ENCODE measurements at regions not wholly inside any gene's neighbourhood (a gene's known extent, or its start where the extent isn't known, plus 50 kb on each side); places are given as distances from the start of the nearest gene placed in this dataset.
"Not testable (repeated sequence)": the region's sequence is repeated elsewhere in the genome, so short reads cannot be mapped to it uniquely, and the experiment has no call there.

DNA sequence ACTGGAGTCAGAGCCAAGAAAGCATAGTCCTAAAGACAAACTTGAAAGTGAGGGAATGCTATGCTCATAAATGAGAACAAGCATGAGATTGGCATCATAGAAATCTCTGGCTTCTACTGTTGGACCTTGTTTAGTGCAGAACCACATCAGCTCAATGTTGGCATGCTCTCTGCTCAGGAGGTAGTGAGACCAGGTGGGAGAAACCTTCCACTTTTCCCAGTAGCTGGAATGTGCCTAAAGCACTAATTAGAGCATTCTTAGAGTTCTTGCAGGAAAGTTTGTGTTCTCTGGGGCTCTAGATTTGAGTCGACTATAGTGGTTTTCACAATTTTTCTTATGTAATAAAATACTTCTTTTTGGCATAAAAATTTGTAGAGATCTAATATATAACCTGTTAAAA is 159.7 kb upstream of the PRICKLE1 start:
- DNase-seq = no peak

DNA sequence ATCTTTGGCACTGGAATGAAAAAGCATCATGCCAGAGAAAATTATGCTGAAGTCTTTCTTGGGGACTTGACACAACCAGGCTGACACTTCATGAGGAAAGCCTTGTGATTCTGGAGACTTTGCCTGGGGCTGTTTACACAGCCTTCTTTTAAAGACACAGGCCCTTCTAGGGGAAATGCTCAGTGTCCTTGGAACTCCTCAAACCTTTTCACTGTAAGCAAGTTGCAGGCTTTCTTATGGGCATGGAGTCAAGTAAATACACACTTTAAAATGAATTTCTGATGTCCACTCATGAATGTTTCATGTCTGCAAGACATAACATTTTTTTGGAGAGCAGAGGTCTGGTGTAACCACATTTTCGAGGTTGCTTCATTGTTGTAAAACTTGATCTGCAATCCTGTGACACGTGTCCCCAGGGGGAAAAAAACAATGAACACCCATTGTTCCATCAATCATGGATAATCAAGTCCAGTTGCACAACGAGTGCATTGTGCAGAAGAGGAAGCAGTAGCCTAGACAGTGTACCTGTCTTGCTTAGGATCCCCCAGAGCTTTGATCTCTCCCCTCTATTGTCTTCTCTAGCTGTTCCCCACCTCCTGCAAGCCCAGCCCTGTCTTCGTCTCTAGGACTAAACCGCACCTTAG is 155.1 kb upstream of the PRICKLE1 start:
- no peak for DNase-seq

- DNase-seq = no peak
Observed at GRCh38 chr12:42742716-42743115, 153.2 kb upstream of the PRICKLE1 start.

DNA sequence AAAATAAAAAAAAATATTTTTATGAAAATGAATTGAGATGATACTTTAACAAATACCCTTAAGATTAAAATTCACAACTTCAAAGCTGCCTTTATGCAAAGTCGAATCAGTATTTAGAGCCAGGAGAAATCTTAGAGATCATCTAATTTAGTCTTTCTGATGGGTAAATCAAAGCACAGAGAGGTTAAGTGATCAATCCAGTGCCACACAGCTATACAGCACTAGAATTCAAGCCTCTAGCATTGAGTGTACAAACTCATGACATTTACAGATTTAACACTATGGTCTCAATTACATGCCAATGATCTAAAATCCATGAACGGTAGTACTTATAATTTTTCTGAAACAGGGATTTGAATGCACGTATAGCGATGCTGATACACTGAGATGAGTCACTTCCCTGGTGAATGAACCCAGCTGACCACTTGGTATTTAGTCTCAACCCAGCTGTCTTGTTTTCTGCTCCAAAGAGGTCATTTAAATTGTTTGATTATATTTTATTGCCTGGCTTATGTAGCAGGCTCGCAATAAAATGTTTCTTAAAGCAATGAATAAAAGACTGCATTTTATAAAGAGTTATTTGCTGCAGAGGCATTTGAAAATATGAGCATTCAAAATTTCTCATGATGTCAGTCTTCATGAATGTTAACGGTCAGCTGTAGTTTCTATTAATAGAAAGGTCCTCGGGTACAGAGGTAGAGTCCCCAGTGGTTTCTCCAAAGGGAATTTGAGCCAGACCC is 152.4 kb upstream of the PRICKLE1 start:
- DNase-seq = no peak

- no peak for DNase-seq
Observed at GRCh38 chr12:42741091-42741490, 151.5 kb upstream of the PRICKLE1 start.

GRCh38 chr12:42737398-42737797 is 147.9 kb upstream of the PRICKLE1 start:
- no peak for DNase-seq

DNA sequence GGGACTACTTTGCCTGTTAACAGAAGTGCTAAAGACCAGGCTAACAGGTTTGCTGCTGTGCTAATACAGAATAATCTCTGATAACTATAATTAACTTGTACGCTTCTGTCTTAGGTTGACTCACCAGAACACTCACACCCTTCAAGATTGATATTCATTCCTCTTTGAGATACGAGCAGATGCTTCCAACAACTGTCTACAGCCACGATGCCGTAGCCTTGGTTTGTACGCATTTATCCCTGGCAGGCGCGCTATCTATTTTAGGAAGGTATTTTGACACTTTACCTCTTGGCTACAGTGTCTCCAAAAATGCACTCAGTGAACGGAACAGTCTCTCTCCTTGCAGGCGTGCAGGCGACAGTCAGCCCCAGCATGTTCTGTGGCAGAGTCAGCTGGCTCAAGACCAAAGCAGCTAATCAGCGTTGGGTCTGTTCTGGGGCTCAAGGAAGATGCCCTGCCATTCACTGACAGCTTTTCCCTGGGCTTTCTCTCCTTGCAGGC is 146.4 kb upstream of the PRICKLE1 start:
- DNase-seq = no peak

DNA sequence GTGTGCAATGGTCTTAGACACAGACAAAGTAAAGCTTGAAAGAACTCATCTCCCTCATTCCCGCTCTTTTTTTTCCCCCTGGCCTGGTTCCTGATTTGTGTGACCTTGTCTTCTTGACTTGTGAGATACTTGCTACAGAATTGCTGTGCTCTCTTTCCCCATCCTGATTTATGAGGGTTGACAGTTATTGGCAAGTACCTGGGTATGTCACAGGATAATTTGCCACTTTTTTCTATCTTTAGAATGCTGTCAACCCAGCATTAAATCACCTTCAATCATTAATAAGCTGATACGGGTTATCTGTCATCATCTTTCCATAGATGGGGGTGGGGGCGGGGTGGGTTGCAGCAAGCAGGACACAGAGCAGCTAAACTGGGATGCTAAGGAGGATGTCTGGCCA is 144.4 kb upstream of the PRICKLE1 start:
- DNase-seq = no peak

DNA sequence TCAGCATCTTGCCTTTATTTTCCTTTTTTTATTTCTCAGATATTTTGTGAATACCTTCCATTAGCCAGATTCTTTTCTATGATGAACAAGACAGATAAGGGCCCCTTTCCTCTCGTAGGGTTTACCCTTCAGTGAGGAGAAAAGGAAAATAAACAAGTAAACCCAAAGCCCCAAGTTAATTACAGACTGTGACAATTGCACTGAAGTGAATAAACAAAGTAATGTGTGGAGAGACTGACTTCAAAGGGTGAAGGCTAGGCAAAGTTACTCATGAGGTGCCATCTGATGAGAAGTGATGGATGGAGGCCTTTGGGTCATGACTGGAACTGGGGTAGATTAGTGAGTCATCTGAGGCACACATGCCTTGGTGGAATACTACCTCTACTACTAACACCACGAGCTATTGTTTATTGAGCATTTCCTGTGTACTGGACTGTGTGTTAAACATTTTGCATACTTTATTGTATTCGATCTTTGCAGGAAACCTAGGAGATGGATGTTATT is 143.4 kb upstream of the PRICKLE1 start:
- DNase-seq = no peak

GRCh38 chr12:42730291-42730690 is 140.7 kb upstream of the PRICKLE1 start:
- DNase-seq = no peak

GRCh38 chr12:42729535-42729900 is 140.0 kb upstream of the PRICKLE1 start:
- DNase-seq = no peak

GRCh38 chr12:42728770-42729534 is 139.4 kb upstream of the PRICKLE1 start:
- DNase-seq = no peak

DNA sequence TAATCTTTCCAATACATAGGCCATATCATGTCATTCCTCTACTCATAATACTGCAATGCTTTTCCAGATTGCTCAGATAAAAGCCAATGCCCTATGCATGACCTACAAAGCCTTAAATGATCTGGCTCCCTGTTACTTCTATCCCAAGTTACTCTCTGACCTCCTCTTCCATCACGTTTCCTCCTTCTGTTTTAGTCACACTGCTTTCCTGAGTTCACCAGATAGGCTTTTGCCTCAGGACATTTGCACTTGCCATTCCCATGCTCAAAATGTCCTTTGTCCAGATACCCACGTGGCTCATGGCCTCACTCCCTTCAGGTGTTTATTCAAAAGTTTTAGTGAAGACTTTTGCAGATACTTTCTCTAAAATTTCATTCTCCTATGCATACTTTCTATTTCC is 138.7 kb upstream of the PRICKLE1 start:
- DNase-seq = no peak

DNA sequence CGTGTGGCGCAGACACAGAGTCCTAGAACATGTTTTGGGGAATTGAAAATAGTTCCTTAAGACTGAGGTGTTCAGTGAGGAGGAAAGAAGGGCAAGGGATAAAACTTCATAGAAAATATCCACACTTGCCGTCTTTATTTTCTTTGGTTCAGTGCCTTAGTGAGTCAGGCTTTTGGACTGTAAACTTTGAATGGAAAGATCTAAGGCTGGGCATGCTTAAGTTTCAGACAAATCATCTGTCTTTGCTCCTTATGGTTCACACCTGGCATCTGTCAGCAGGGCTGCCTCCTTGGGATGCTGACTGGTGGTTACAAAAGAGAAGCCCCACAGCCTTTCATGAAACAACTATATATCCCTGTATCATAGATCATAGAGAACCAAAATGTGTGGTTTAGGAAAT is 136.3 kb upstream of the PRICKLE1 start:
- no peak for DNase-seq

DNA sequence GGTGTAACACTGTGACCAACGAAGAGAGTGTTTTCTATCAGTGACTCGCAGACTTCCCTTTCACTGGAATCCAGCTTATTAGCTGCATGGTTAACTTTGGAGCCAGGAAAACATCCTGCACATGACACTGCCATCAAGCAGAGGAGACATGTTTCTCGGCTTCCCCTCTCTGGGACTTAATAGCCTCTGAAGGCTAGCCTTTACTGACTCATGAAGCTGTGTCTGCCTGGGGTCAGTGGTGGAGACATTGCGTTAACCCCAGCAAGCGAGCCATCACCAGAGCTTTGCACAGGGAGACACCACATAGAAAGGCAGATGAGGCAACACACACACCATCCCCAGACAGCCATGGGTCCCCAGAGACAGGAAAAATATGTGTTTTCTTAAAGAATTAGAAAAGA is 126.9 kb upstream of the PRICKLE1 start:
- DNase-seq = no peak

DNA sequence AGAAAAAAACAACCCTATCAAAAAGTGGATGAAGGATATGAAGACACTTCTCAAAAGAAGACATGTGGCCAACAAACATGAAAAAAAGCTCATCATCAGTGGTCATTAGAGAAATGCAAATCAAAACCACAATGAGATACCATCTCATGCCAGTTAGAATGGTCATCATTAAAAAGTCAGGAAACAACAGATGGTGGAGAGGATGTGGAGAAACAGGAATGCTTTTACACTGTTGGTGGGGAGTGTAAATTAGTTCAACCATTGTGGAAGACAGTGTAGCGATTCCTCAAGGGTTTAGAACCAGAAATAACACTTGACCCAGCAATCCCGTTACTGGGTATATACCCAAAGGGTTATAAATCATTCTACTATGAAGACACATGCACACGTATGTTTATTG is 124.0 kb upstream of the PRICKLE1 start:
- not testable (repeated sequence) for DNase-seq

DNA sequence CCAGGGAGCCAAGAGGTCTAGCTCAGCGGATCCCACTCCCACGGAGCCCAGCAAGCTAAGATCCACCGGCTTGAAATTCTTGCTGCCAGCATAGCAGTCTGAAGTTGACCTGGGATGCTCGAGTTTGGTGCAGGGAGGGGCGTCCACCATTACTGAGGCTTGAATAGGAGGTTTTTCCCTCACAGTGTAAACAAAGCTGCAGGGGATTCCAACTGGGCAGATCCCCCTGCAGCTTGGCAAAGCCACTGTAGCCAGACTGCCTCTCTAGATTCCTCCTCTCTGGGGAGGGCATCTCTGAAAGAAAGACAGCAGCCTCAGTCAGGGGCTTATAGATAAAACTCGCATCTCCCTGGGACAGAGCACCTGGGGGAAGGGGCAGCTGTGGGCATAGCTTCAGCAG is 118.8 kb upstream of the PRICKLE1 start:
- DNase-seq = not testable (repeated sequence)

GRCh38 chr12:42707312-42708226 is 118.0 kb upstream of the PRICKLE1 start:
- no peak for DNase-seq

- no peak for DNase-seq
Observed at GRCh38 chr12:42706321-42706720, 116.8 kb upstream of the PRICKLE1 start.

DNA sequence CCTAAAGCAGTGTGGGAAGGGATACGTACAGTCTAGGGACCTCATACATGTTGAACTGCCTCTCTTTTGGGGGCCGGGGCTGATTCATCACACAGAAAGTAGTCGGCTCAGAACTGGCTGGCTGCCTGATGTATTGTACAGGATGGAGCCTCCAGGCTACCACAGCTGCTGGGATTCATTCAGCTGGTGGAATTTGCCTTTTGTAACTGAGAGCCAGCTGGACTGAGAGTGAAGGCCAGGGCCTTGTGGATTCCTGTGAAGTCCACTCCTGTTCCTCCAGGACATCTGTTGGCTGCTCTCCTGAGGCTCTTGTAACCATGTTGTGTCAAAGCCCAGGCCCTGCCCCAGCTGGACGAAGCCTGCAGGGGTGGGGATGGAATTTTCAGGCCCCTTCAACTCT is 116.3 kb upstream of the PRICKLE1 start:
- DNase-seq = no peak

- DNase-seq = peak in 1 of 5 donors; percentile 42
Observed at GRCh38 chr12:42704810-42705401, 115.4 kb upstream of the PRICKLE1 start.

- no peak for DNase-seq
Observed at GRCh38 chr12:42704340-42704739, 114.8 kb upstream of the PRICKLE1 start.
